Ramos (cell line): ENCODE measurements at regions not wholly inside any gene's neighbourhood (a gene's known extent, or its start where the extent isn't known, plus 50 kb on each side); places are given as distances from the start of the nearest gene placed in this dataset.

Source experiments
- in situ Hi-C: fragments of 300-500 bp; cut with MboI; formaldehyde crosslinking; loops from one replicate; pipeline ENCODE4 v1.14.3; 2022; ENCODE audit warnings: low sequenced_read_pairs; ENCODE audit not compliant: unreplicated experiment

DNA sequence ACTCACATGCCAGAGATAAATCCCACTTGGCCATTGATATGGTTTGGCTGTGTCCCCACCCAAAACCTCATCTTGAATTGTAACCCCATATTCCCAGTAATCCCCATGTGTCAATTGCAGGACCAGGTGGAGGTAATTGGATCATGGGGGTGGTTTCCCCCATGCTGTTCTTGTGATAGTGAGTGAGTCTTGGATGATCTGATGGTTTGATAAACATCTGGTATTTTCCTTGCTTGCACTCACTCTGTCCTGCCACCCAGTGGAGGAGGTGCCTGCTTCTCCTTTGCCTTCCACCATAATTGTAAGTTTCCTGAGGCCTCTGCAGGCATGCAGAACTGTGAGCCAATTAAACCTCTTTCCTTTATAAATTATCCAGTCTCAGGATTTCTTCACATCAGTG is 50.4 kb upstream of the B3GAT2 start:
- in situ Hi-C loops: loop anchor here (25.0 kb wide), 1 partner anchor 695 kb away; the partner anchor contains the start of gene COL9A1

DNA sequence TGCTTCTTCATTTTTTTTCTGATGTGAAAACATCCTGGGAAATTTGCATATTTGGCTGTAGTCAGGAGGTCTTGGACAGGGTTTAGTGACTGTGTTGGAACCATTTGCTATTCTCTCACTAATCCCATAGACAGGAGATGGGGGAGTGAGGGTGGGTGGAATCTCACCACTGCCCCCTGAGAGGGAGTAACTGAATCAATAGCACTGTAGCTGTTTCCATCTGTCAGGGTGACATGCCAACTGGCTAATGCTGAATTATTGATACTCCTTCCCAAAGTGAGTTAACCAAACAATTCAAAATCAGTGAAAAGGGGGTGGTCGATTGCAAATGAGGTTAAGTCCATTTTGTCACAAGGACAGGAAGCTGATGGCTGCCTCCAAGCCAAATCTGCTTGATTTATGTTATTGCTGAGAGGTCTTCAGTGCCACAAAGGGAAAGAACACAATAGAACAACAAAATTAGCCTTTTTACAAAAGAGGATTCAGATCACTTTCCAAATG is 55.1 kb upstream of the B3GAT2 start:
- in situ Hi-C loops: loop anchor here (25.0 kb wide), 1 partner anchor 700 kb away; the partner anchor contains the start of gene COL9A1

- in situ Hi-C loops: loop anchor here (25.0 kb wide), 1 partner anchor 701 kb away; the partner anchor contains the start of gene COL9A1
Measured at GRCh38 chr6:71012866-71013469, 56.1 kb upstream of the B3GAT2 start.

DNA sequence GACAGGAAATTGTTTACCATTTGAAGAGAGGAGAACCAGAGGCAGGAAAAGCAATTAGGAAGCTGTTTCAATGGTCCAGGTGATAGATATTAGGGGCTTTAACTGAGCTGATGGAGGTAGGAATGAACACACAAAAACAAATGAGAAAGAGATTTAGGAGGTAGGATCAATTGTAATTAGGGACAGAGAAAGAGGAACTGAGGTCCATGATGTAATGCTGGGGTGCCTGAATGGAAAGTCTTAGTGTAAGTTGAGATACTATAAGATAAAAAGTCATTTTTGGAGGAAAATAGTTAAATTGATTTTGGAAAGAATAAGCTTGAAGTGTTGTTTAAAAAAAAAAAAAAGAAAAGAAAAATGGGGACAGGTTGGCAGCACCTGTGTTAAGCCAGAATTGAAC is 58.5 kb upstream of the B3GAT2 start:
- in situ Hi-C loops: loop anchor here (25.0 kb wide), 1 partner anchor 703 kb away; the partner anchor contains the start of gene COL9A1

GRCh38 chr6:71028236-71028876 is 71.5 kb upstream of the B3GAT2 start:
- in situ Hi-C loops: no loop called here

GRCh38 chr6:71028877-71029252 is 72.0 kb upstream of the B3GAT2 start:
- in situ Hi-C loops: no loop called here

GRCh38 chr6:71029555-71029954 is 72.7 kb upstream of the B3GAT2 start:
- in situ Hi-C loops: no loop called here

DNA sequence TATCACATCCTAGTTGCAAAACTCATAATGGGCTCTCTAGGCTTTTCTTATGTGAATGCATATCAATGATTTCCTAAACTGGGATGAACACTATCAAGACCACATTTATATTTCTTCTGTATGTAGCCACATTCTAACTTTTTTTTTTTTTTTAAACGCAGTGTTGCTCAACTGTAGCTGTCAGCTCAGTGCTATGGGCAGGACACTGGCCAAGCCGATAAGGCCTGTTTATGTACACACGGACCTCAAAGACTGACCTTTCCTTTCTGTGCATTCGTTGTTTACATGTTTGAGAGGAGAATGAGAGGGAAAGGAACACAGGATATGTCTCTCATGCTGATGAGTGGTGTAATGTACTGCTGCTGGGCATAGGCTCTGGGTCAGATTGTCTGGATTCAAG is 75.1 kb upstream of the B3GAT2 start:
- in situ Hi-C loops: no loop called here

DNA sequence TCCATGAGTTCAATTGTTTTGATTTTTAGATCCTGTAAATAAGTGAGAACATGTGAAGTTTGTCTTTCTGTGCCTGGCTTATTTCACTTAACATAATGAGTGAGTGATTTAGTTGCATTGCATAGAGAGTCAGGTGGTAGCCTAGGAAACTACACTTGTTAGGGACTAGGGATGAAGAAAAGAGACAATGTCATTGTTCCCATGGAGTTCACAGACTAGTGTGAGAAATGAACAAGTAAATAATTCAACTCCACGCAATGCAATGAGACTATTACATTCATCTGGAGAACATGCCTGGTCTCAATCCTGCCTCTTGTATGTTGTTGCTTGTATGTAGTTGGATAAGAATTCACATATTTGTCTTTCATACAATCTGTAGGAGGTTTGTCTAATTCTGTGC is 76.3 kb upstream of the B3GAT2 start:
- in situ Hi-C loops: no loop called here

DNA sequence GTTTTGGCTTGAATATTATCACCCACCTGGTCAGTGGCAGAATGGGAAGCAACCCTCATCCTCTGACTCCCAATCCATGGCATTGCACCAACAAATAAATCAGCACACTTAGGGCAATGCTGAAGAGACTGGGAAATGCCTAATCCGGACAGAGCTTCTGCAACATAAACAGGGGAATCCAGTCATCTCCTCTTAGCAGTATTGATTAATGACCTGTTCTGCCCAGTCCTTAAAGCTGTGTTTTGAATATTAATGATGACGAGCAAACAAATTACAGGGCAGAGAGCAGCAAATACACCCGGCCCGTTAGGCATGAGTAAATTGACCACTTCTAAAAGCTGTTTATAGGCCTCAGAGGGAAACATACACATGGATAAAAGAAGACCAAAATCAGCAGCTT is 77.0 kb upstream of the B3GAT2 start:
- in situ Hi-C loops: no loop called here

DNA sequence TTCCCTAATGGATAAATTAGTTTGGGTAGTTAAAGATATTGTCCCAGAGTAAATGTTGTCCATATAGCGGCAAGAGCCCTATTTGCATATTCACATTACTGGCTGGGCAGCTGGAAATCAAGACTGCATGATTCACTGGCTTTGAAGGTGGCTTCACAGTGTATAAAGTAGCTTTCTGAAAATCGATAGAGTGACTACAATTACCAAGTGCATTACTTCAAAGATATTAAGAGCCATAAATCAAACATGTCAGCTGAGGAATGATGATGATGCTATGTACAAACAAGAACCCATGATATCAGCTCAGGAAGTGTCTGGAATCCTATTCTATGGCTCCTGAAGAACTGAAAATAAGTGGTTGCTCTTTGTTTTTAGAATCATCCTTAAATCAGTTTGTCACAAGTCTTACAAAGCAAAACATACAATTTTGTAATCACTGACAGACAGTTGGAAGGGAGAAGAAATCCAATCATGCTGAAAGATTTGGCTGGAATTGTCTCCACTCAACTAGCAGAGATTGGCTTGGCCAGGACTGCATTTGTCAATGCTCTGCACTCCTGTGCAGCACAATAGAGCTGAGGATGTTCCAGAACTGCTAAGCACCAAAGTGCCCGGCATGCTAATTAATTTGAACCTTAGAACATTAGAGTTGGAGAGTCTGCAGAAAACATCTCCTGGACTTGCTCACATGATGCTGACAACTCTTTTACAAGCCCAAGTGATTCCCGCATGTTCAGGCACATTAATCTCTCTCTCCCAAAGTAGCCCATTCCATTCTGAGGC is 77.9 kb upstream of the B3GAT2 start:
- in situ Hi-C loops: no loop called here

DNA sequence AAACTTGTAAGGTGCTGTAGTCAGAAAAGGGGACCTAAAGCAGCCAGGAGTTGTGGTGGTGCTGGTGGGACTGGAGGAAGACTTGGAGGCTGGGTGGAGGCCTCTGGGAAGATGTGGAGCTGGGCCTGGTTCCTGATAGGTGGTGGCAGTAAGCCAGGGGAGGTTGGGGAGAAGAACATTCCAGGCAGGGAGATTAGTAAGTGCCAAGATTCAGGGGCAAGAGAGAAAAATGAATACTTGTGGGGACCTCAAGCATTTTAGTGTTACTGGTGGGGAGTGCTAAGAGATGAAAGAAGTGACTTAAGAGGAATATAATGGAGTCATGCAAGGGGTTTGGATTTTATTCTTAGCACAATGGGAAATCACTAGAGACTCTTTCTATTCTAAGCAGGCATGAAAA is 79.0 kb upstream of the B3GAT2 start:
- in situ Hi-C loops: no loop called here

DNA sequence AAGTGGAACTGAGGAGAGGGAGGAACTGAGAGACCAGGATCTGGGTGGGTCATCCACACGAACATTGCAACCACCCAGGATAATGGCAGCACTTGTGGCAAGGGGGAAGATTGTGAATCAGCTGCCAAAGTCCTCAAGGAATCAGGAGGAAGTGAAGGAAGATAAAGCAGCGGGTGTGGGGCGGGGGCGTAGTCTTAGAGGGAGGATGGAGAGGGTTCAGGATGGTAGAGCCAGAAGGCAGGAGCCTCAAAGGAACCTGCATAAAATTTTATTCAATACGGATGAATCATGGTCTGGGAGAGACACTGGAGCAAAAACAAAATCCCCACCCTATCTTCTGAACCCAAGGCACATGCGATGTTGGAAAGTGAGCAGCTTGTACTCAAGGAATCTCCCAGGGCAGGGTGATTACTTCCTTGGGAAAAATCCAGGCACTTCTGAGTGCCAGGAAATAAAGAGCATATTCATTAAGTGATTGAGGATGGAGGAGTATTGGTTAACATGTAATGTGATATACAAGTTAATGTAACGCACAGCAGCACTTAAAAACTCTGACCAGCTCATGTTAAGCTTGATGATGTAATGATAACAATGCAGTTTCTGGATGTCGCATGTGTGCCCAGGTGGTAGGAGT is 82.0 kb upstream of the B3GAT2 start:
- in situ Hi-C loops: no loop called here

GRCh38 chr6:71040043-71040442 is 83.2 kb upstream of the B3GAT2 start:
- in situ Hi-C loops: no loop called here

DNA sequence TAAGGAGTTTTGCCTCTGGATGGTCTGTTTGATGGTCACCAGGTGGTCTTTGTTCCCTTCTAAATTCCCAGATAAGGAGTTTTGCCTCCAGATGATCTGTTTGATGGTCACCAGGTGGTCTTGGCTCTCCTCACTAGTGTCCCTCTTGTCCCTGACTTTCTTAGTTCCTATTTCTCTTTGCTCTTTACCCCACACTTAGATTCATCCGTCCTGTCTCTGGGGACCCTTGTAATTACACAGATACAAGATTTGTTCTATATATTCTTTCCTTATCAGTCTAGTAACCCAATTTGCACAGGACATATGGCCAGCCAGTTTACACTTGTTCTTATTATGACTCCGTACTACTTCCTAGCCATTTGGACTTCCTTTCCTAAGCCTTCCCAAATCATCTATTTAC is 84.0 kb upstream of the B3GAT2 start:
- in situ Hi-C loops: no loop called here

DNA sequence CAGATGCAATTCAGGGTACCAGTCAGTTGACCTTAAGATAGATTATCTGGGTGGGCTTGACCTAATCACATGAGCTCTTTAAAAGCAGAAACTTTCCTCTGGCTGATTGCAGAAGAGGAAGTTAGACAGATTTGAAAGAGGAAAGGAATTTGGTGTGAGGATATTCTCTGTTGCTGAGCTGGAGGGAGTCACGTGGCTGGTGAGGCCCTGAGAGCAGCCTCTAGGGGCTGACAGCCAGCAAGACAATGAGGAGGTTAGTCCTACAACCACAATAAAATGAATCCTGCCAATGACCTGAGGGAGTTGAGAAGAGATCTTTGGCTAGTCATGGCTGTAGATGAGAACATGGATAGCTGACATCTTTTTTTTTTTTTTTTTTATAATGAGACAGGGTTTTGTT is 87.0 kb upstream of the B3GAT2 start:
- in situ Hi-C loops: no loop called here

DNA sequence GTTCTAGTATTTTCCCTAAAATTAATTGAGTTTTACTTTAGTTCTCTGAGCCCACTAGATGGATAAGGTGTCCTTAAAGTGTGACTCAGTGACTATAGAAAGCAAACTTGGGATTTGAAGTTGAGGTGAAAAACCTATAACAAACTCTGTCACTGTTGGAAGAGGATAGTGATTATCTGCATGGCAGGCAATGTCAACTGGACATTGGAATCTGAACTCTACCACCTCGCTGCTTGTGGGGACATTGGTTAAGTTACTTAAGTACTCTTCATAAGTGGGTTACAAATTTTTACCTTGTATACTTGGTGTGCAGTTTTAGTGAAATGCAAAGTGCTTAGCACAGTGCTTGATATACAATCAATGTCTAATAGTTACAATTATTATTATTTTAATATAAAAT is 87.9 kb upstream of the B3GAT2 start:
- in situ Hi-C loops: no loop called here

DNA sequence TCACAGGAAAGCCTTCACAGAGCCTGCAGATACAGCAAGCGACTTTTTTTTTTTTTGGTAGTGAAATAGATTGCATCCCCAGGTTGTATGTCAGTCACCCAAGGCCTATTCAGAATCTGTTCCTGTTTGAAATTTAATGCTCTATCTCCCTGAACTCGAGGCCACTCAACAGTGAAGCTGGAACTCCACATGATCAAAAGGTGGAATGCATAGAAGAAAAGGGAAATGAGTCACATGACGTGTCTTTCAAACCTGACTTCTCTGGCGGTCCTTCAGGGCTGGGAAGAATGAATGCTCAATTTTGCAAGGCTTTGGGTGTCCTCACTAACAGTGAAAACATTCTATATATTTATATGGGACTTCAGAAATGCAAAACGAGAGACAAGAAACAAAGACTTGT is 88.4 kb upstream of the B3GAT2 start:
- in situ Hi-C loops: no loop called here

DNA sequence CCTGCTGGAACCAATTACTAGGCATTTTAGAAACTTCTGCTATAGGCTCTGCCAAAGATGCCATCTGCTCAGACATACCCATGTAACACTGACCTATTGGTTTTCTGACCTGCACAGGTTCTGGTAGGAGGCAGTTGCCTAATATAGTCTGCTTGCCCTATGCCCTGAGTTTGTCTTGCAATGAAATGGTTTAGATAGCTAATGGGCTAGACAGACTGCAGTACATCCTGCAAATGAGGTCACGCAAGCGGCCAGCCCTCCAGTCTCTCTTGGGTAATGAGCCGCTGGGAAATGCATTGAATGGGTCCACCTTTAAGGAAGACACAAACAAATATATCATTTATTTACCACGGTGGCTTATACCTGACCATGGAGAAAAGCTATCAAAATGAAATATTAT is 90.6 kb upstream of the B3GAT2 start:
- in situ Hi-C loops: no loop called here

DNA sequence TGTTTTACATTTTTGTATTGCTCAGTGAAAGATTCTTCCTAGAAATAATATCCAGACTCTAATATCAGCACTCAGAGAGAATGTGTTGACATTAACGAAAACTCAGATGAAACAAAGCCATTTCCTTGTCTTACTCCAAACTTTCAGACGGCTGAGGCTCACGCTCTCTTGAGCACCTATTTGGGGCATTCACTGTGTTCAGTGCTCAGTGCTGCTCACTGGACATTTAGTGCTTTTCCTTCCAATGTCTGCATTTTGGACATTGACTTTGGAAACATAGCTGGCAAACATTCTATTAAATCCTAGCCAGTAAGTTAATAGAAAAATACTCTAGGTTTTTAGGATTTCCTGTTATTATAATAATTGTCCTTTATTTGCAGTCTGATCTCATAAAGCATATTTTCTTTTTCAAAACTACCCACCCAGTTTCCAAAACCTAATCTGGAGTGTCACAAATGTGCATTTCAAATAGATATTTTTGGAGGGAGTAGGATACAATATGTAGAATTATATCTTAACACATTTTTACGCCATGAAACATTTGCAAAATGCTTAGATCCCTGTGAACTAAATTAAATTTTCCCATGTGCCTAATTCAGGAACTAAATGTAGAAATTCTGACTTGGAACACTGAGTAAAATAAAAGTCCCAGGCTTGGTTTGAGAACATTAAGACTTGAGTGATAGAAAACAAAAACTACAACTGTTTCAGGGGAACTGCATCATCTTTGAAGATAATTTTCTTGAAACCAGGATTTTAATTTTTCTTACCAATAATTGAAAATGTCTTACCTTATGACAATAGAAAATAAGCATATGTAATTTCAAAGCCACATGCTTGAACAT is 91.7 kb upstream of the B3GAT2 start:
- in situ Hi-C loops: no loop called here
